ENCODE measurements at regions not wholly inside any gene's neighbourhood (a gene's known extent, or its start where the extent isn't known, plus 50 kb on each side); places are given as distances from the start of the nearest gene placed in this dataset.

GRCh38 chr5:14090755-14091154 lies 52.4 kb upstream of the TRIO start:
- CTCF ChIA-PET: no interaction called here
- Mint-ChIP-seq H3K4me1 (ENCODE audit: low read depth, unreplicated experiment) (no peaks in the 10 kb centered on the region), H3K36me3 (ENCODE audit: insufficient read depth, unreplicated experiment) (no peaks in the 10 kb centered on the region), H3K9me3 (ENCODE audit: low read depth, unreplicated experiment) (no peaks in the 10 kb centered on the region), H3K27me3 (ENCODE audit: unreplicated experiment) (no peaks in the 10 kb centered on the region), H3K27ac (ENCODE audit: unreplicated experiment) (no peak overlapping the region), H3K4me3 (ENCODE audit: low read depth, unreplicated experiment) (no peak overlapping the region)
- no TSS peak for BruUV-seq (replicated peaks)
- TF ChIP-seq, protein P1, sequence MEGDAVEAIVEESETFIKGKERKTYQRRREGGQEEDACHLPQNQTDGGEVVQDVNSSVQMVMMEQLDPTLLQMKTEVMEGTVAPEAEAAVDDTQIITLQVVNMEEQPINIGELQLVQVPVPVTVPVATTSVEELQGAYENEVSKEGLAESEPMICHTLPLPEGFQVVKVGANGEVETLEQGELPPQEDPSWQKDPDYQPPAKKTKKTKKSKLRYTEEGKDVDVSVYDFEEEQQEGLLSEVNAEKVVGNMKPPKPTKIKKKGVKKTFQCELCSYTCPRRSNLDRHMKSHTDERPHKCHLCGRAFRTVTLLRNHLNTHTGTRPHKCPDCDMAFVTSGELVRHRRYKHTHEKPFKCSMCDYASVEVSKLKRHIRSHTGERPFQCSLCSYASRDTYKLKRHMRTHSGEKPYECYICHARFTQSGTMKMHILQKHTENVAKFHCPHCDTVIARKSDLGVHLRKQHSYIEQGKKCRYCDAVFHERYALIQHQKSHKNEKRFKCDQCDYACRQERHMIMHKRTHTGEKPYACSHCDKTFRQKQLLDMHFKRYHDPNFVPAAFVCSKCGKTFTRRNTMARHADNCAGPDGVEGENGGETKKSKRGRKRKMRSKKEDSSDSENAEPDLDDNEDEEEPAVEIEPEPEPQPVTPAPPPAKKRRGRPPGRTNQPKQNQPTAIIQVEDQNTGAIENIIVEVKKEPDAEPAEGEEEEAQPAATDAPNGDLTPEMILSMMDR (IDR thresholded peaks at IDR 0.05; ENCODE audit: unreplicated experiment): no peak
- intact Hi-C loops (cut with micrococcal nuclease; ENCODE audit: unreplicated experiment): loop anchor here (5.0 kb wide), 1 partner anchor 103 kb away; no protein-coding TSS in a partner anchor
- DNase-seq: no peak

DNA sequence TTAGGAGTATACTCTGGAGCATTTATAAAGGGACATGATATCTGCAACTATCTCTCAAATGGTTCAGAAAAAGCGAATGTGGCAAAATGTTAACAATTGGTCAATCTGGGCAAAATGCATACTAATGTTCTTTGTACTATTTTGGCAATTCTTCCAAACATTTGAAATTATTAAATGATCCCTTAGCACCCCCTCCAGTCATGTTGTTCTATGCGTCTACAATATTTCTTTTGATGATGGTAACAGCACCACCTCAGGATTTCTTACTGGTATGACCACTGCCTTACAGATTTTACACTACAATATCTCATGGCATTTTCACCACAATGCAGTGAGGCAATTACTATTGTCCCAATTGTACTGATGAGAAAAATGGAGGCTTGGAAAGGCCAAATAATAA lies 52.9 kb upstream of the TRIO start:
- no peaks in the 10 kb centered on the region for H3K9me3 Mint-ChIP-seq (ENCODE audit: low read depth, unreplicated experiment)
- intact Hi-C loops (cut with micrococcal nuclease; ENCODE audit: unreplicated experiment): loop anchor here (5.0 kb wide), 1 partner anchor 103 kb away; no protein-coding TSS in a partner anchor
- no peaks in the 10 kb centered on the region for H3K27me3 Mint-ChIP-seq (ENCODE audit: unreplicated experiment)
- no peak overlapping the region for H3K4me3 Mint-ChIP-seq (ENCODE audit: low read depth, unreplicated experiment)
- BruUV-seq (replicated peaks): no TSS peak
- CTCF ChIA-PET: interaction anchor here (1.0 kb wide), 1 partner anchor 178 kb away, joined by 3 read pairs; no protein-coding TSS in a partner anchor
- H3K36me3 Mint-ChIP-seq (ENCODE audit: insufficient read depth, unreplicated experiment): no peaks in the 10 kb centered on the region
- no peak for DNase-seq
- H3K4me1 Mint-ChIP-seq (ENCODE audit: low read depth, unreplicated experiment): no peaks in the 10 kb centered on the region
- TF ChIP-seq, protein P1 (IDR thresholded peaks at IDR 0.05; ENCODE audit: unreplicated experiment): no peak
- H3K27ac Mint-ChIP-seq (ENCODE audit: unreplicated experiment): no peak overlapping the region

DNA sequence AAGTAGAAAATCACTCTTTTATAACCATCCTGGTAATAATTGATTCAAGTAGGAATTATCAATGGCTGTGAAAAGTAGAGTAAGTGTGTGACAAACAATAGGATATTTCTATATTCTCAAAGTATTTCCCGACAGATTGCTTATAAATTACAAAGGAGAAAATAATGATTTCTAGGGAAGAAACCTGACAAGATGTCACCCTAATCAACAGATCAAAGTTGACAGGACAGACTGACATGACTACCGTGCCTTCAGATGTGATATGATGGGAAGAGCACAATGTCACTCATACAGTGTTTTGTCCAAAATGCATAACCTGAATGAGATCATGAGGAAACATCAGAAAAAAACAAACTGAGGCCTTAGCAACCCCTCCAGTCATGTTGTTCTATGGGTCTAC lies 53.9 kb upstream of the TRIO start:
- intact Hi-C loops (cut with micrococcal nuclease; ENCODE audit: unreplicated experiment): no loop called here
- no peaks in the 10 kb centered on the region for H3K9me3 Mint-ChIP-seq (ENCODE audit: low read depth, unreplicated experiment)
- DNase-seq: no peak
- no TSS peak for BruUV-seq (replicated peaks)
- no peaks in the 10 kb centered on the region for H3K36me3 Mint-ChIP-seq (ENCODE audit: insufficient read depth, unreplicated experiment)
- no peak overlapping the region for H3K27ac Mint-ChIP-seq (ENCODE audit: unreplicated experiment)
- H3K27me3 Mint-ChIP-seq (ENCODE audit: unreplicated experiment): no peaks in the 10 kb centered on the region
- no peaks in the 10 kb centered on the region for H3K4me1 Mint-ChIP-seq (ENCODE audit: low read depth, unreplicated experiment)
- TF ChIP-seq, protein P1 (IDR thresholded peaks at IDR 0.05; ENCODE audit: unreplicated experiment): no peak
- CTCF ChIA-PET: interaction anchor here (1.0 kb wide), 1 partner anchor 179 kb away, joined by 3 read pairs; no protein-coding TSS in a partner anchor
- H3K4me3 Mint-ChIP-seq (ENCODE audit: low read depth, unreplicated experiment): no peak overlapping the region

GRCh38 chr5:14086261-14086660 lies 56.9 kb upstream of the TRIO start:
- Mint-ChIP-seq H3K4me1 (ENCODE audit: low read depth, unreplicated experiment) (no peaks in the 10 kb centered on the region), H3K36me3 (ENCODE audit: insufficient read depth, unreplicated experiment) (no peaks in the 10 kb centered on the region), H3K9me3 (ENCODE audit: low read depth, unreplicated experiment) (no peaks in the 10 kb centered on the region), H3K27me3 (ENCODE audit: unreplicated experiment) (no peaks in the 10 kb centered on the region), H3K4me3 (ENCODE audit: low read depth, unreplicated experiment) (no peak overlapping the region), H3K27ac (ENCODE audit: unreplicated experiment) (no peak overlapping the region)
- TF ChIP-seq, protein P1 (IDR thresholded peaks at IDR 0.05; ENCODE audit: unreplicated experiment): no peak
- CTCF ChIA-PET: no interaction called here
- intact Hi-C loops (cut with micrococcal nuclease; ENCODE audit: unreplicated experiment): no loop called here
- DNase-seq: no peak
- BruUV-seq (replicated peaks): no TSS peak
